Neuronal stem cell (in vitro differentiated cells): ENCODE measurements at regions not wholly inside any gene's neighbourhood (a gene's known extent, or its start where the extent isn't known, plus 50 kb on each side); places are given as distances from the start of the nearest gene placed in this dataset.

Experiments
- DNase-seq: peaks from one replicate; pipeline ENCODE4 v3.0.0-alpha.2; 2013; ENCODE audit warnings: low spot score
- H2AFZ ChIP-seq: one replicate; pipeline ENCODE4 v1.6.1; 2013; ENCODE audit warnings: mild to moderate bottlenecking, low read length, inconsistent platforms
- H2AK5ac ChIP-seq: 2 replicates; pipeline ENCODE4 v1.6.1; 2013; ENCODE audit warnings: low read depth, mild to moderate bottlenecking, inconsistent platforms, low read length, moderate library complexity, mixed read lengths
- H2BK120ac ChIP-seq: 2 replicates; pipeline ENCODE4 v1.6.1; 2013; ENCODE audit warnings: low read depth, mild to moderate bottlenecking, inconsistent platforms, low read length, moderate library complexity, mixed read lengths
- H2BK12ac ChIP-seq: one replicate; pipeline ENCODE4 v1.6.1; 2013; ENCODE audit warnings: low read length, inconsistent platforms
- H2BK15ac ChIP-seq: 2 replicates; pipeline ENCODE4 v1.6.1; 2013; ENCODE audit warnings: mild to moderate bottlenecking, low read length, inconsistent platforms, mixed read lengths
- H2BK5ac ChIP-seq: one replicate; pipeline ENCODE4 v1.6.1; 2013; ENCODE audit warnings: inconsistent platforms, mild to moderate bottlenecking, low read length, moderate library complexity
- H3K14ac ChIP-seq: one replicate; pipeline ENCODE4 v1.6.1; 2013; ENCODE audit warnings: low read length, inconsistent platforms
- H3K18ac ChIP-seq: 2 replicates; pipeline ENCODE4 v1.6.1; 2013; ENCODE audit warnings: low read length, inconsistent platforms
- H3K23ac ChIP-seq: 2 replicates; pipeline ENCODE4 v1.6.1; 2013; ENCODE audit warnings: low read depth, mild to moderate bottlenecking, mixed read lengths, low read length, inconsistent platforms; ENCODE audit not compliant: poor library complexity
- H3K27ac ChIP-seq: replicated peaks from 3 replicates; pipeline ENCODE4 v1.5.1; 2013; ENCODE audit warnings: low read length, inconsistent platforms
- H3K27me3 ChIP-seq, 3 experiments: 2 replicates each; pipeline ENCODE4 v1.6.1; 2013; ENCODE audit warnings: low read length in 3 of 3, mild to moderate bottlenecking in 2 of 3, inconsistent platforms in 1 of 3, low read depth in 1 of 3, mixed read lengths in 1 of 3, moderate library complexity in 1 of 3; ENCODE audit not compliant: control insufficient read depth in 3 of 3, insufficient read depth in 3 of 3
- H3K36me3 ChIP-seq, 2 donors: replicated peaks in 1 of 2; 2 replicates each; pipeline ENCODE4 v1.6.1; 2013; ENCODE audit warnings: low read length in 2 of 2; ENCODE audit not compliant: control insufficient read depth in 2 of 2, insufficient read depth in 2 of 2
- H3K4ac ChIP-seq: 2 replicates; pipeline ENCODE4 v1.6.1; 2013; ENCODE audit warnings: inconsistent platforms, mild to moderate bottlenecking, low read length, moderate library complexity
- H3K4me1 ChIP-seq, 2 donors: 1 replicate in 1 of 2; 2 replicates in 1 of 2; pipeline ENCODE4 v1.6.1; 2013; ENCODE audit warnings: low read length in 2 of 2, low read depth in 1 of 2; ENCODE audit not compliant: control insufficient read depth in 2 of 2, insufficient read depth in 1 of 2
- H3K4me2 ChIP-seq: one replicate; pipeline ENCODE4 v1.6.1; 2013; ENCODE audit warnings: mild to moderate bottlenecking, low read length, inconsistent platforms; ENCODE audit not compliant: insufficient read depth, poor library complexity, severe bottlenecking
- H3K4me3 ChIP-seq, 2 donors: 2 replicates each; pipeline ENCODE4 v1.5.1; 2013; ENCODE audit warnings: low read length in 2 of 2, mild to moderate bottlenecking in 2 of 2, inconsistent platforms in 1 of 2, moderate library complexity in 1 of 2
- H3K79me1 ChIP-seq: one replicate; pipeline ENCODE4 v1.6.1; 2013; ENCODE audit warnings: low read depth, mild to moderate bottlenecking, inconsistent platforms, low read length, moderate library complexity
- H3K9ac ChIP-seq: one replicate; pipeline ENCODE4 v1.6.1; 2013; ENCODE audit warnings: mild to moderate bottlenecking, low read depth, low read length, inconsistent platforms; ENCODE audit not compliant: poor library complexity
- H3K9me3 ChIP-seq, 2 donors: replicated peaks in 1 of 2; 2 replicates each; pipeline versions ENCODE3 to v1.6.1; 2013; ENCODE audit warnings: low read length in 2 of 2, mild to moderate bottlenecking in 2 of 2, inconsistent platforms in 1 of 2, low read depth in 1 of 2, mixed read lengths in 1 of 2, moderate library complexity in 1 of 2; ENCODE audit not compliant: control insufficient read depth in 2 of 2, insufficient read depth in 1 of 2
- H4K8ac ChIP-seq: one replicate; pipeline ENCODE4 v1.6.1; 2013; ENCODE audit warnings: low read depth, mild to moderate bottlenecking, inconsistent platforms, low read length, moderate library complexity
- H4K91ac ChIP-seq: one replicate; pipeline ENCODE4 v1.6.1; 2013; ENCODE audit warnings: low read length, low read depth, mild to moderate bottlenecking, inconsistent platforms; ENCODE audit not compliant: poor library complexity
- WGBS, 2 donors: extraction: QIAGEN DNeasy Blood & Tissue Kit; methylation state at CpG; one replicate each; pipeline ENCODE4 v1.1.7; 2013; ENCODE audit warnings: missing lambda C conversion rate in 2 of 2, mixed read lengths in 1 of 2; ENCODE audit not compliant: insufficient read length in 2 of 2, insufficient replicate concordance in 1 of 2; ENCODE audit errors: extremely low coverage in 2 of 2; 5-methylcytosine and 5-hydroxymethylcytosine counted together

- Histone ChIP-seq H3K4me3 (no peak overlapping the region), H3K14ac (no peak overlapping the region), H3K9me3 (no peaks in the 10 kb centered on the region), H4K91ac (no peak overlapping the region), H3K36me3 (no peaks in the 10 kb centered on the region), H4K8ac (no peak overlapping the region), H3K4me1 (no peaks in the 10 kb centered on the region), H2BK120ac (no peak overlapping the region), H2BK5ac (no peak overlapping the region), H3K79me1 (no peaks in the 10 kb centered on the region), H3K27ac (no peak overlapping the region), H2AFZ (no peak overlapping the region), H3K27me3 (no peaks in the 10 kb centered on the region), H3K4me2 (no peak overlapping the region), H3K23ac (no peak overlapping the region), H2BK15ac (no peak overlapping the region), H3K18ac (no peak overlapping the region), H2AK5ac (no peak overlapping the region), H3K9ac (peak overlapping the region; percentile 24), H2BK12ac (no peak overlapping the region), H3K4ac (no peak overlapping the region)
- no peak for DNase-seq
- no CpG with 5 or more reads among the region's 3 CpGs for WGBS, 2 donors
Measured at GRCh38 chr6:9121549-9121948, 686.2 kb upstream of the SLC35B3 start.

- DNase-seq = no peak
- no peak overlapping the region for H3K27ac ChIP-seq
- peaks cover 0 to 7% of the 10 kb centered on the region in 2 donors for H3K4me1 ChIP-seq
- no peak overlapping the region for H2BK15ac ChIP-seq
- H2BK12ac ChIP-seq = no peak overlapping the region
- H2AFZ ChIP-seq = no peak overlapping the region
- H3K9ac ChIP-seq = no peak overlapping the region
- no peaks in the 10 kb centered on the region for H3K79me1 ChIP-seq
- H2AK5ac ChIP-seq = no peak overlapping the region
- no CpG with 5 or more reads among the region's 6 CpGs for WGBS, 2 donors
- H2BK120ac ChIP-seq = no peak overlapping the region
- H3K36me3 ChIP-seq = no peaks in the 10 kb centered on the region
- no peak overlapping the region for H2BK5ac ChIP-seq
- no peaks in the 10 kb centered on the region for H3K9me3 ChIP-seq
- H4K91ac ChIP-seq = no peak overlapping the region
- H3K18ac ChIP-seq = no peak overlapping the region
- no peak overlapping the region for H3K4ac ChIP-seq
- H3K14ac ChIP-seq = no peak overlapping the region
- H3K4me3 ChIP-seq = no peak overlapping the region
- H4K8ac ChIP-seq = no peak overlapping the region
- no peaks in the 10 kb centered on the region for H3K27me3 ChIP-seq
- no peak overlapping the region for H3K23ac ChIP-seq
- H3K4me2 ChIP-seq = no peak overlapping the region
Measured at GRCh38 chr6:9116026-9116425, 680.7 kb upstream of the SLC35B3 start.

- no peak overlapping the region for H2BK120ac ChIP-seq
- H3K23ac ChIP-seq = no peak overlapping the region
- peak; percentile 69 for DNase-seq
- no peak overlapping the region for H3K18ac ChIP-seq
- no peak overlapping the region for H2BK5ac ChIP-seq
- no peaks in the 10 kb centered on the region for H3K79me1 ChIP-seq
- H3K4ac ChIP-seq = no peak overlapping the region
- no peak overlapping the region for H3K4me2 ChIP-seq
- H3K9me3 ChIP-seq = no peaks in the 10 kb centered on the region
- H2BK12ac ChIP-seq = no peak overlapping the region
- no peak overlapping the region for H2AK5ac ChIP-seq
- no peaks in the 10 kb centered on the region for H3K27me3 ChIP-seq
- H3K14ac ChIP-seq = no peak overlapping the region
- no CpG with 5 or more reads among the region's 3 CpGs for WGBS, 2 donors
- H4K91ac ChIP-seq = no peak overlapping the region
- no peak overlapping the region for H3K9ac ChIP-seq
- peaks cover 0 to 7% of the 10 kb centered on the region in 2 donors for H3K4me1 ChIP-seq
- no peak overlapping the region for H3K27ac ChIP-seq
- no peak overlapping the region for H3K4me3 ChIP-seq
- H2BK15ac ChIP-seq = no peak overlapping the region
- peak overlapping the region; percentile 41 for H2AFZ ChIP-seq
- H3K36me3 ChIP-seq = no peaks in the 10 kb centered on the region
- no peak overlapping the region for H4K8ac ChIP-seq
Measured at GRCh38 chr6:9112544-9112943, 677.2 kb upstream of the SLC35B3 start.

- WGBS, 2 donors = no CpG with 5 or more reads among the region's 2 CpGs
- Histone ChIP-seq H3K23ac (no peak overlapping the region), H3K4me1 (peaks cover 0 to 4% of the 10 kb centered on the region in 2 donors), H3K14ac (no peak overlapping the region), H3K4me2 (no peak overlapping the region), H2AK5ac (peak overlapping the region; percentile 28), H2BK12ac (no peak overlapping the region), H4K91ac (no peak overlapping the region), H2BK120ac (no peak overlapping the region), H2AFZ (no peak overlapping the region), H4K8ac (peak overlapping the region; percentile 43), H3K9me3 (no peaks in the 10 kb centered on the region), H3K9ac (peak overlapping the region; percentile 21), H3K4ac (no peak overlapping the region), H2BK15ac (no peak overlapping the region), H3K4me3 (peak overlapping the region in 1 of 2 donors; percentile 47), H2BK5ac (no peak overlapping the region), H3K27me3 (no peaks in the 10 kb centered on the region), H3K18ac (peak overlapping the region; percentile 48), H3K36me3 (no peaks in the 10 kb centered on the region), H3K27ac (no peak overlapping the region), H3K79me1 (no peaks in the 10 kb centered on the region)
- no peak for DNase-seq
Measured at GRCh38 chr6:9103876-9104521, 668.7 kb upstream of the SLC35B3 start.
